ENCODE measurements at regions not wholly inside any gene's neighbourhood (a gene's known extent, or its start where the extent isn't known, plus 50 kb on each side); places are given as distances from the start of the nearest gene placed in this dataset.

DNA sequence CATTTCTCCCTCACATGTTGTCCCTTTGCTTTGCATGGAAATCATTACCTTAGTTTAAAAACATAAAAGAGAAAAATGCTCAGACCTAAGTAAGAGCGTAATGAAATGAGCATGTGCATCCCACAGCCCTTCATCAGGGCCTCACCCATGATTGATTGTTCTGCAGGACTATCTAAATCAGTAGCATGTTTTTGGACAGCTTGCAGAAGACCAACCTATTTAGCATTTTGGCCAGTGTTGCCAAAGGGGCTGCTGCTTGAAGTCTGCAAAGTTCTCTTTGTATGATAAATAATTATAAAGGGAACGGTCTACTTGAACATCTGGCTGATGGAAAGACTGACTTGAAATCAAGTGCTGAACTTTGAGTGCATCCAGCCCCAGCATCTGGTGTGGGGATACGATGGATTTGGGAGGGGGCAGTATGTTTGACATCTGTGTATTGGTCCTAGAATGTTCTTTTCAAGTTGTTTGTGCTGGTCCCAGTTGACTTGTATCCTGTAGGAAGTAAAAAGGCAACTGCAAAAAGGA is 76.1 kb upstream of the LIMCH1 start:
- no peak overlapping the region for H2BK15ac ChIP-seq (ENCODE audit: low read length)
- no peak overlapping the region for H3K27ac ChIP-seq (ENCODE audit: low read depth, low read length)
- no peak overlapping the region for H3K4ac ChIP-seq (replicated peaks; ENCODE audit: insufficient read length, low read depth, low read length)
- H3K4me2 ChIP-seq (ENCODE audit: insufficient read depth in 1 of 2, low read depth in 2 of 2, low read length in 2 of 2): no peak overlapping the region
- no peaks in the 10 kb centered on the region; a peak in 1 of 7 replicates for H3K27me3 ChIP-seq (replicated peaks in 1 of 4; ENCODE audit: control insufficient read depth in 3 of 4, extremely low read depth in 1 of 4, insufficient read depth in 3 of 4, low read length in 3 of 4)
- H3K4me3 ChIP-seq (ENCODE audit: extremely low read depth in 1 of 4, insufficient read depth in 2 of 4, low read depth in 3 of 4, low read length in 4 of 4): no peak overlapping the region
- H2BK12ac ChIP-seq (ENCODE audit: low read depth, low read length): no peak overlapping the region
- no peak overlapping the region for H3K23ac ChIP-seq (ENCODE audit: insufficient read length)
- FAIRE-seq: no peak
- H3K14ac ChIP-seq (ENCODE audit: insufficient read length): no peak overlapping the region
- no peak overlapping the region for H3K9ac ChIP-seq (replicated peaks in 1 of 4; ENCODE audit: extremely low read depth in 1 of 4, low read depth in 3 of 4, low read length in 3 of 4)
- 90% methylated on average over 3 of the region's 3 CpGs; no CpG with 5 or more reads in 1 of the 2 experiments for WGBS, 2 experiments (ENCODE audit: extremely low coverage in 1 of 2, insufficient coverage in 1 of 2, insufficient read length in 1 of 2, insufficient replicate concordance in 2 of 2, low coverage in 1 of 2, low lambda C conversion rate in 2 of 2, missing lambda C conversion rate in 1 of 2)
- no peak overlapping the region for H3K56ac ChIP-seq (replicated peaks; ENCODE audit: insufficient read length, low read depth, low read length)
- no peaks in the 10 kb centered on the region for H3K9me3 ChIP-seq (ENCODE audit: insufficient read depth in 2 of 2, low read depth in 1 of 2, low read length in 1 of 2)
- no peak overlapping the region for H2BK5ac ChIP-seq (ENCODE audit: low read depth, low read length)
- no peaks in the 10 kb centered on the region for H3K23me2 ChIP-seq (ENCODE audit: low read depth, low read length)
- H2BK120ac ChIP-seq (replicated peaks; ENCODE audit: low read depth, low read length): no peak overlapping the region
- H2AK5ac ChIP-seq (ENCODE audit: low read depth, low read length): no peak overlapping the region
- no peak for DNase-seq (ENCODE audit: low read depth in 1 of 2, low spot score in 2 of 2)
- H3K18ac ChIP-seq (ENCODE audit: extremely low read depth, low read length): no peak overlapping the region
- no peaks in the 10 kb centered on the region for H3K79me1 ChIP-seq (ENCODE audit: low read depth, low read length)
- H4K5ac ChIP-seq (ENCODE audit: insufficient read length, low read depth, low read length): no peak overlapping the region
- H3K36me3 ChIP-seq (ENCODE audit: control insufficient read depth in 2 of 4, insufficient read depth in 4 of 4, low read length in 3 of 4): no peaks in the 10 kb centered on the region
- no peak overlapping the region for H2AFZ ChIP-seq (ENCODE audit: low read length)
- POLR2A ChIA-PET (ENCODE audit: partially characterized antibody): no interaction called here
- no peaks in the 10 kb centered on the region for H4K20me1 ChIP-seq (replicated peaks in 1 of 2; ENCODE audit: control insufficient read depth in 1 of 2, insufficient read depth in 2 of 2, low read length in 2 of 2)
- H4K8ac ChIP-seq (ENCODE audit: extremely low read depth, insufficient read depth, low read length): no peak overlapping the region
- TF ChIP-seq NANOG (IDR thresholded peaks at IDR 0.05; ENCODE audit: insufficient read depth, low read depth, low read length, poor library complexity, severe bottlenecking): no peak
- TF ChIP-seq EP300 (IDR thresholded peaks at IDR 0.05; ENCODE audit: borderline replicate concordance in 1 of 2, low read depth in 2 of 2, low read length in 2 of 2): no peak
- no peak for TF ChIP-seq RFX5 (IDR thresholded peaks at IDR 0.05; ENCODE audit: borderline replicate concordance, low read depth, low read length)
- no peak for TF ChIP-seq RAD21 (IDR thresholded peaks at IDR 0.05 in 1 of 2, conservative IDR thresholded peaks at IDR 0.05 in 1 of 2; ENCODE audit: low read depth in 2 of 2, low read length in 2 of 2)
- TF ChIP-seq POLR2AphosphoS5 (IDR thresholded peaks at IDR 0.05; ENCODE audit: low read depth, low read length): no peak
- no peak for TF ChIP-seq HDAC2 (IDR thresholded peaks at IDR 0.05; ENCODE audit: borderline replicate concordance in 1 of 2, low read depth in 2 of 2, low read length in 2 of 2)
- TF ChIP-seq CEBPB (IDR thresholded peaks at IDR 0.05; ENCODE audit: low read depth, low read length): no peak
- CTCF ChIA-PET (ENCODE audit: partially characterized antibody): no interaction called here
- no peak overlapping the region for H4K91ac ChIP-seq (replicated peaks; ENCODE audit: insufficient read length, low read length)
- H3K79me2 ChIP-seq (ENCODE audit: control insufficient read depth in 1 of 2, insufficient read depth in 2 of 2, low read length in 2 of 2): no peaks in the 10 kb centered on the region
- H2BK20ac ChIP-seq (ENCODE audit: low read length): no peak overlapping the region
- peaks cover 0 to under 1% (median 0%) of the 10 kb centered on the region in 4 experiments; a peak in 1 of 7 replicates for H3K4me1 ChIP-seq (replicated peaks in 1 of 4; ENCODE audit: control insufficient read depth in 3 of 4, insufficient read depth in 4 of 4, low read length in 3 of 4)
